ENCODE measurements at regions not wholly inside any gene's neighbourhood (a gene's known extent, or its start where the extent isn't known, plus 50 kb on each side); places are given as distances from the start of the nearest gene placed in this dataset.

DNA sequence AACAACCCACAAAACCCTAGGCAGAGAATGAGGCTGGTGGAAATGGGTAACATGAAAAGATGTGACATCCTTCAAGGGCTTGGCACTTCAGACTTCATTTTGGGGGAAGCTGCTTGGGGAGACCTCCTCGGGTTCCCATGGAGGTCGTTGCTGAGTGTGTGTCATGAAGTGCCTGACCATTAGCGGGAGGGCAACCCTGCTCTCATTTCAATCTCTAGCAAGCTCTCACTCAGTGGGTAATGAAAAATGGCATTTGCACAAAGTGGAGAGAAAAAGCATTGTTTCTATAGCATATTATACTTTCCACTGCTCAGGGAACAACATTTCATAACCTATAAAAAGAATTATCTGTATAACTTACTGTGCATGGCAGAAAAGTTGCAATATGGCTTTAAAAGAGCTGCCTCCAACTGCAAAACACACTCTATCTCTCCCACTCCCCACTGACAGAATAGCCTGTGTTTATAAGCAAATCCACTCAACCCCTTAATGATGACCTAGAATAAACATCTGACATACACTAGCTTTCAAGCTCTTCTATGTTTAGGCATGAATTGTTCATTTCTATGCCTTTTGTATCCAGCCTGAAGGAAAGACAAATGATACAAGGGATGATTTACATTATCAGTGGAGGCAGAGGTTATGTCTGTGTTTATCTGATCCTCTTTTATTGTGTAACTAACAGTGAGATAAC, 357.2 kb downstream of the ZSWIM6 start:
- no peak for FAIRE-seq

DNA sequence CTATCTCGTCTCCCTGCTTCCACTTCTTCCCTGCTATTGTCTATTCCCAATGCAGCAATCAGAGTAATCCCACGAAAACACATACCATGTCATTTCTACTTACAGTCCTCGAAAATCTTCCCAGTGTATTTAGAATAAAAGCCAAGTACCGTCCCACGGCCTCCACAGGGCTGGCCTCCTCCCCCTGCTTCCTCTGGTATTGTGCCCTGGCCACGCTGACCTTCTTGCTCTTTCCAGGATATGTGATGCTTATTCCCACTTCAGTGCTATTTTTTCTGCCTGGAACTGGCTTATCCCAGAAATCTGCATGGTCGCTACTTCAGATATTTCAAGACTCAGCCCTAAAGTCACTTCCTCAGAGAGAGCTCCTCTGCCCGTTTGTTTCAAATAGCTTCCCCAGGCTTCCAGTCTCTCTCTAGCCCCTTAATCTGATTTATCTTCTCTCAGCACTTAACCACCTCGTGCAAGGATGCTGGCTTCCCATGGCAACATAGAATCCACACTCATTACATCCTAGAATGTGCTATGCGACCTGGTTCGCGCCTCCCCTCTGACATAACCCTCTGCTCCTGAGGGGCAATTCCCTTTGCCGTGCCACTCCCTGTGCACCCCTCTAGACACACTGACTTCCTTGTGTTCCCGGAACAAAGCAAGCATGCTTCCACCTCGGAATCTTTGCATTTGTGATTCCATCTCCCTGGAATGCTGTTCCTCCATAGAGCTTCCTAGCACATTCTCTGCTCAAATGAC, 365.9 kb downstream of the ZSWIM6 start:
- FAIRE-seq, result no peak

DNA sequence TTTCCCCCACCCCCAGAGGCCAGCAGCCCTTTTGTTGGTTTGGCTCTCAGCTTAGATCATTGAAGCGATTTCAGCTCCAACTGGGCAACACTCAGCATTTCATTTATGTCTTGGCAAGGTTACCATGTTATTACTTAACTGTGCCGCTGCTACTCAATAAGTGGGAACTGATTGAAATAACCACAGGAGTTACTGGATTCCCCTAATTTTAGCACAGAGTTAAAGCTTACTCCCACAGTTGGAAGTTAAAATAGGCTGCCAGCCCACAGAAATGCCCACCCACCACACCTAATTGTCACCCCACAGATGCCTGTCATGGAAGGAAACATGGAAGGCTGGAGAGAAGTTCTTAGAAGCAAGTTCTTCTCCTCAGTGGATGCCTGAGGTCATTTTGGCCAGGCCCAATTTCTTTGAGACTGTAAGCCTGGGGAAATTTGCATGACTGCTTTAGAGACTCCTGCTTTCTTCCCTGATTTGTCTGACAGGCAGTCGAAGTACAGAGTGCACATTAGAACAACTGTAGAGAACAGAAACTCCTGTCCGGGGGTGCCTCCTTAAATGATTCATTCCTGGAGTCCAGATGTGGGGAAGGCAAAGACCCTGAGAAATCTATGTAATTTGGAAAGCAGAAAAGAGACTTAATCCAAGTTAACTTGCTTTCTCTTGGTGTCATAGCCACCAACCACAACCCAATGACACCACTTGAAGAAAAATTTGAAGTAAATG, 370.0 kb downstream of the ZSWIM6 start:
- no peak for FAIRE-seq

- no peak for FAIRE-seq
Measured at GRCh38 chr5:61702784-61703183, 370.7 kb downstream of the ZSWIM6 start.

DNA sequence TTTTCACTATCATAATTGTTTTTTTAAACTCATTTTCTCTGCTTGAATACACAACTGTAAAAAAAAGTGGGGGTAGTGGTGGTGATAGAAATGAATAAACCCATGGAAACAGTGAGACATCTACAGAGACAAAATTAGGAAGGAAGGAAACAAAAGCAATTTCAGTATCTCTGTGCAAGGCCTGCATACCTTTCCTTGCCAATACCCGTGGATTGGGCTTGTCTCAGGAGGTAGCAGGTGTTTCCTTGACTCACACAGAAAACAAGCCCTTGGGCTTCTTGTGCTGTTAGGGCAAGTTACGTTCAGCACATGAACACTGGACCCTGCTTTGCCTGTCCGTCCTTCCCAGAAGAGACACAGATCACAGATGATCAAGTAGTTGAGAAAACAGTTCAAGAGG, 372.2 kb downstream of the ZSWIM6 start:
- no peak for FAIRE-seq

GRCh38 chr5:61706751-61707150, 374.7 kb downstream of the ZSWIM6 start:
- no peak for FAIRE-seq

- no peak for FAIRE-seq
Measured at GRCh38 chr5:61719124-61719523, 387.1 kb downstream of the ZSWIM6 start.

GRCh38 chr5:61720829-61721228, 388.8 kb downstream of the ZSWIM6 start:
- FAIRE-seq, result no peak

- FAIRE-seq, result no peak
Measured at GRCh38 chr5:61724102-61724501, 392.0 kb downstream of the ZSWIM6 start.

GRCh38 chr5:61728287-61728686, 396.2 kb downstream of the ZSWIM6 start:
- FAIRE-seq, result no peak

- FAIRE-seq, result no peak
Measured at GRCh38 chr5:61730866-61731265, 398.8 kb downstream of the ZSWIM6 start.

- FAIRE-seq, result no peak
Measured at GRCh38 chr5:61731267-61731945, 399.3 kb downstream of the ZSWIM6 start.

GRCh38 chr5:61731946-61732314, 399.9 kb downstream of the ZSWIM6 start:
- no peak for FAIRE-seq

DNA sequence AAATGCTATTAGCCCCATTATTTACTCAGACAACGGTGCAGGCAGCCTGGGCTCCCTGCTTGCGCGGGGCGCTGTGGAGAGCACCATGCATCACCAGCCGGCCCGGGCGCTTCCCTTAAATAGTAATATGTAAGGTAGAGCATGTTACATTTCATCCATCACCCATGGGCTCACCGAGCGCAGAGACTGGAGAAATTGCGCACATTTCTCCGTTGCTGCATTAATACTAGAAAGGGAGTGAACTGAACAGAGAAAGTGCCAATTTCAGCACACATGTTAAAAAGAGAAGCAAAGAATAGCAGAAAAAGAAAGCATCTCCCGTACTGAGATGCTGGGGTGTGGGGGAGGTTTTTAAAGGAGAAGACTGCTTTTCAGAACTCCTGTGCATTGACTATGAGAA, 400.3 kb downstream of the ZSWIM6 start:
- no peak for FAIRE-seq

DNA sequence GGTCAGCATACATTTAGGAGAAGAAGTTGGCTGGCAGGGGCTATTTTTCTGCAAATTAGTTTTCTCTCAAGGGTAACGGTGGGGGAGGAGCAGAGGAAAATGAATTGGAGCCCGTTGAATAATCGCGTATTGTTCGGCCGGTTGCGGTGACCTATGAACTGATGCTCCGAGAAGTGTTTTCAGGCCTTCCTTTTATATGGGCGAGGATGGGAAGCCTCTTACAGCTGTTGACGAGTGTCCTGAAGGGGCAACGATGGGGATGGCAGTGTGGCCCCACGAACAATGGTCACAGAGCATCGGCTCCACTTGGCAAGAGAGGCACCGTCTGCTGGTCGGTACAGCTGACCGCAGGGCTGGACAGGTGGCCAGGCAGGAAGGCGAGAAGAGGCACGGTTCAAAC, 400.7 kb downstream of the ZSWIM6 start:
- no peak for FAIRE-seq

DNA sequence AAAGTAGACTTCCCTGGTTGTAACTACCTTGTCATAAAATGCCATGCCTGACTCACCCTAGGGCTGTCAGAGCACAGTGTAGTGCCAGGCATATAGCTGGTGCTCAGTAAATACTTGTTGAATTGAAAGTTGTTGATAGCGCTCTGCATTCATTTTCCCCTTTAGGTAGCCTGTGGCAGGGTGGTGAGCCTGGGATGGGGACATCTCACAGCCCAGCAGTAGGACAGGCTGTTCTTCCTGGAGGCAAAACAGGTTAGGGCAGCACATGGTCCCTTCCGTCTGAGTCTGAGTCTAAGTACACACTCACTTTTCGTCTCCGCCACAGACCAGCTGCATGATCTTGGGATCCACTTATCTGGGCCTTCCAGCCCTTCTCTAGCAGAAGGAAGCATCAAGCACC, 401.9 kb downstream of the ZSWIM6 start:
- FAIRE-seq, result no peak

DNA sequence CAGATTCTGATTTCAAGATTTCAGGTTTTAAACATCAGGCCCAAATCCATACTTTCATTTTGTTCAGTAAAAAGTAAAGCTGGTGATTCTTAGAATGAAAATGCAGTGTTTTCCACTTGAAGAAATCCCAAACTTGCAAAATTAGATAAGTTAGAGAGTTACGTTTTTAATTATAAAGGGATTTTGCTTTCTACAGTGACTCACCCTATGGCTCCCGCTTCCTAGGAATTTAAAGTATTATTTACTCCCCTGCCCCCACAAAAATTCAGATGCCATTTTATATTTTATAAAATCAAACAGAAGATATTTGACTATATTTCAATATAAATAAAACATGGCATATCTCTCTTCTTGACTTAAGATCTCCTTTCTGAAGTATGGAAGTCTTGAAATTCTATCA, 402.9 kb downstream of the ZSWIM6 start:
- no peak for FAIRE-seq

DNA sequence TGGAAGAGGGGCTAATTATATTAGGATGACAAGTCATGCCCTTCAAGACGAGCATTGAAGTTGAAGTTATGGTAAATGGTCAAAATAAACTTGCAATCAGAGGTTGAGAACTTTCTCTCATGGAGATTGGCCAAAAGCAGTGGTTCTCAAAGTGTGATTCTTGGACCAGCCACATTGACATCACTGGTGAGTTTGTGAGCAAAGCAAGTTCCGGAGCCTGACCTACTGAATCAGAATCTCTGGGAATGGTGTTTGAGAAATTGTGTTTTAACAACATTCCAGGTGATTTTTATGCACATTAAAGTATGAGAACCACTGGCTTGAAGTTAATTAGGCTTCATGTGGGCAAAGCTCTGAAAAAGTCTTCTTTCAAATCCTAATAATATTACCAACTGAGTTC, 403.5 kb downstream of the ZSWIM6 start:
- no peak for FAIRE-seq

DNA sequence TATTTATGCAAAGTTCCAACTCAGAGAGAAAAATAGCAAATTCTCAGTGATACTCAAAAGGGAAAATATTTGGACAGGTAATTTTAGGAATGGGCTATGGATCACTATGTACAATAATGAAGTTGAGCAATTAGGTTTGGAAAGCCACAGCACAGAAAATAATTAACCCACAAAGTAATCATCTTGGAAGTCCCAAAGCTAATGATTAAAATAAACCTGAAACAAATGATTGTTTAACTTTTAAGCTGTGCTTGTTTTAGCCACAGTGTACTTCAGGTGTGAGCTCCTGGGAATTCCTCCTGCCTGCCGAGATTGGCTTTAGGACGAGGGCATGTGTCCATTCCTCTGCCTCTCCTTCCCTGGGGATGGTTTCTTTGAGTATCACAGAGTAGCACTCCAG, 403.9 kb downstream of the ZSWIM6 start:
- no peak for FAIRE-seq

DNA sequence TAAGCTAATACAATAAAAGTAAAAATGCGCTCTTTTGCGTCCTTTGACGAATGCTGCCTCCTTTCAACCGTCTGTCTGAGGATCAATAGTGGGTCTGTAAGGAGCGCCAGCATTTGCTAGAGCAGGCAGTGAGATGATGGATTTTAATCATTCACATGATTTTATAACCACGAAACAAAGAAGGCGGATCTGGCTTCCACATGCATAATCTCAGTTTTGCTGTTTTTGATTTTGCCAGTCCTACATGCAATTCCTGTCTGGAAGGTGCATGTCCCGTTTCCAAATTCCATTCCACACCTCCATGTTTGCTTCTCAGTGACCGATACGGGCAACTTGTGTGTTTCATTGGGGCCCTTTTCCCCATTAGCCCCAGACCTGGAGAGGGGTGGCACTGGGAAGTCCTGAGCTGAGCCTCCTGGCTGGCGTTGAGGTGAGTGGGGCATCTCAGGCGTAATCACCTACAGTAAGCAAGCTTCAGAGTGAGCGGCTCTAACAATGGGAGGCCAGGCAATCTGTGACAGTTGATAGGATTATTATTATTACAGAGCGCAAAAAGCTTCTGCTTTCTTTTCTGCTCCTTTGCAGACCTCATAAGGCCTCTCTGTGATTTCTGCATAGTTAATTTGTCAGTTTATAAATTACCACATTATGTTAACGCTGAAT, 405.4 kb downstream of the ZSWIM6 start:
- no peak for FAIRE-seq

GRCh38 chr5:61737964-61738340, 405.9 kb downstream of the ZSWIM6 start:
- no peak for FAIRE-seq

- no peak for FAIRE-seq
Measured at GRCh38 chr5:61738446-61738845, 406.4 kb downstream of the ZSWIM6 start.

Measured in G401.6 (cell line).